GM21528 (cell line): ENCODE measurements at regions not wholly inside any gene's neighbourhood (a gene's known extent, or its start where the extent isn't known, plus 50 kb on each side); places are given as distances from the start of the nearest gene placed in this dataset.

ENCODE experiments used
- ATAC-seq: cut with Tn5 transposase; IDR thresholded peaks from one replicate; pipeline ENCODE4 v1.9.1; 2021; ENCODE audit warnings: mild to moderate bottlenecking, moderate library complexity; ENCODE audit not compliant: unreplicated experiment, low FRiP score

DNA sequence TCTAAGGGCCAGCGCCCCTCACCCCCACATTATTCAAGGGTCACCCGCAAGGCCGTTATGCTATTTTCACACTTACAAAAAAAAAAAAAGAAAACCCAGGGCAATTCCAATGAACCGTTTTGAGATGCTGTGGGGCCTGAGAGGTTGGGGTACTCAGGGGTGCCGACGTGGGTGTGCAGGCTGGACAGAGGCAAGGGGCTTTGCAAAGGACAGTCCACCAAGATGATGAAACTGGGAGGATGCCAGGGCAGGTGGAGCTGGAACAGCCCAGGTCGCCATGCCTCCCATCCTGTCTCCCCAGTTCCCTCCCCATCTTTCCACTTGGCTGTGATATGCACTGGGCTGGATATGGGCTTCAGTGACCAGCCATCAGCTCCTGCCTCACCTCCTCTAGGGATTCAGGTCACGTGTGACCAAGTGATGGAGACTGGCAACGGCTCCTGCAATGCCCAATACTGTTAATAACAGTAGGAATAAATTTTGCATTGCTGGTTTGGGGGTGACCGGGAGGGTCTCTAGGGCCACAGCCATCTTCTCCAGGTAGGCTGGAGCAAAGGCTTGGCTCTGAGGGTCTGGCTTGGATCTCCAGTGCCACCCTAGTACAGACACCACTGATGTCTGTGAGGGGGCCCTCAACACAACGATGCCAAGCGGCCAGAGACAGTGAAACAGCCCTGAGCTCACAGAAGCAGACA lies 151.3 kb upstream of the TNRC6C start:
- no peak for ATAC-seq

GRCh38 chr17:77807746-77808441 lies 150.6 kb upstream of the TNRC6C start:
- no peak for ATAC-seq

DNA sequence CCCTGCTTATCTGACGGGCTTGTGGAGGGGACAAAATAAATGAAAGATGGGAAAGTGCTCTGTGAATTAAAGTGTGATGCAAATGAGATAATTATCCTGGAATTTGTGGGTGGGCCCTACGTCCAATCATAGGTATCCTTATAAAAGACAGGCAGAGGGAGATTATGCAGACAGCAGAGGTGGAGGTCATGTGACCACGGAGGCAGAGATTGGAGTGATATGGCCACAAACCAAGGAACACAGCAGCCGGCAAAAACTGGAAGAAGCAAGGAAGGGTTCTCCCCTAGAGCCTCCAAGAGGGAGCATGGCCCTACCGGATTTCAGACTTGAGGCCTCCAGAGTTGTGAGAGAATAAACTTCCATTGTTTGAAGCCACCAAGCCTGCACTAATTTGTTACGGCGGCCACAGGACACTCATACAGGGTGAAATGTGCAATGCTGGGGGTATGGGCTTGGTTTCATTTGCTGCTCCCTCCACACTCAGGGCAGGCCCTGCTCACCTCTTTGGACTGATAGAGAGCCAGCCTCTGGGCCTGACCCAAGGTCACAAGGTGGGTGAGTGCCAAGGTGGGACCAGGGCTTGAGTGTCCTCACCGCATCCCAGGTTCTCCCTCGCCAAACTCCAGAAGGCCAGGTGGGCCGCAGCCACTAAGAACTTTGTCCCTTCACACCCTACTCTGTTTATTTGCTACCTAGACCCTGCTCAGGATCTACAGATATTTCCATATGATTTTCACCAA lies 149.6 kb upstream of the TNRC6C start:
- no peak for ATAC-seq

- ATAC-seq: no peak
Observed at GRCh38 chr17:77809814-77810213, 148.7 kb upstream of the TNRC6C start.

DNA sequence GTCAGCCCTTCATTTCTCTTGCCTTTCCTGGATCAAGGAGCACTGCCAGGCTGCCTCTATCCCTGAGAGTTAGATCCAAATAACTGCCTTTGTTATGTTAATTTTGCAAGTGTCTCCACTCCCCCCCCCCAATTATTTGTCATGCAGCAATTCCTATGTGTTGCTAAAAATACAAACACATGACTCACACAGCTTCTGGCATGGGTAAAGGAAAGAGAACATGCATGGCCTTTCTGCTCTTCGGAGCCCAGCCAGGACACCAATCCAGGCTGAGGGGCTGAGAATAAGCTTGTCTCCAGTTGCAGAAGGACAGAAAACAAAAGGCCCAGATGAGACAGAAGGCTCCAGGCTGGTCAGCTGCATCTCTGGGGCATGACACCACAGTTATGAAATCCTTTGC lies 148.0 kb upstream of the TNRC6C start:
- ATAC-seq: no peak

- ATAC-seq: no peak
Observed at GRCh38 chr17:77811521-77811920, 147.0 kb upstream of the TNRC6C start.

DNA sequence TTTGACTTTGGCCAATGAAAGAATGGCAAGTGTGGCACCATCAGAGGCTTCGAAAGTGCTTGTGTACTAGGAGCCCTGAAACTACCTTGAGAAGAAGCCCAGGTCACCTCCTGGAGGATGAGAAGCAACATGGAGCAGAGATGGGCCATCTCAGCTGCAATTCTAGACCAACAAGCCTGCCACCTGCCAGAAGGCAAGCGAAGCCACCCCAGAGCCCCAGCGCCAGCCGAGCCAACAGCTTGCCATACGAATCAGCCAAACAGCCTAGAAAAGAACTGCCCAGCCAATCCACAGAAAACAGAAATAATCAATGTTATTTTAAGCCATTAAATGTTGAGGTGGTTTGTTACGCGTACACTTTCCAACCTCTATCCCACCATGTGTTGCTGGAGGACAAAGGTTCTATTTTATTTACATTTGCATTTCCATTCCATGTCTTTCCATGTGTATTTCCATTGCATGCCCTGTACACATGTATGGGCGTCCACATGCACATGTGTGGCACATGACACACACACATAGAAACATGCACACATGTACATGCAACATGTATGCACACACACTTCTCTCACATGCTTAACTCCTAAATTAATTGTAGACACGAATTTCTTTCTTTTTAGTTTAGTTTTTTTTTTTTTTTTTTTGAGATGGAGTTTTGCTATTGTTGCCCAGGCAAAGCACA lies 144.3 kb upstream of the TNRC6C start:
- no peak for ATAC-seq

DNA sequence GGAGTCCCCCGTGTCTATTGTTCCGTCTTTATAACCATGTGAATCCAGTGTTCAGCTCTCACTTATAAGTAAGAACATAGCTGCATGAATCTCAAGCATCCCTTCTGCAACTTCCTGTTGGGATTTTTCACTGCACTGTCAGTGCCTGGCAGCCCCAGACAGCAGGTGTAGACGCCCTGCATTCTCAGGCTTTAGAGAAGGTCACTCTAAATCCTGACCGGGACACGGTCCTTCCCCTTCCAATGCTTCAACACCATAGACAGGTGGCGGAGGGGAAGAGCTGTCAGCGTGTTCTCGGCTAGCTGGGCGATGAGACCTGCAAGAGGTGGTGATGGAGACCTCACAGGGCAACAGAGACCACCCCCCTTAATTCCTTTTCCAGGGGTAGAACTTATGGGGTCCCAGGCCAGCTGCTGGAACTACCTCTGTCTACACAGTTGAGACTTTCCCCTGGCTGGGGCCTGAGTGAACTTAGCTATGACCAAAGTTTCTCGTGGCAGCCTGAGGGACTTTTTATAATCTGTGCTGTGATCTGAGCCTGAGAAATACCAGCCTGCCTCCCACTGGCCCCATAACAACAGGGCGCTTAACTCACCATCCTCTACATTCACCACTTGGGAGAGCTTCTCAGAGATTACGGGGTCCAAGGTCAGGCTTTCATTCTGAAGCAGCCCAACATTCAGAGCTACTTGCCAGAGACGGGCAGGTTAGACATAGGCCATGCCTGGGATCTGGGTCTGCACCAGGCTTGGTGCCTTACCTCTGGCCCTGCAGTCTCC lies 143.2 kb upstream of the TNRC6C start:
- ATAC-seq: no peak

GRCh38 chr17:77817953-77818352 lies 140.6 kb upstream of the TNRC6C start:
- no peak for ATAC-seq

GRCh38 chr17:77819497-77819896 lies 139.0 kb upstream of the TNRC6C start:
- no peak for ATAC-seq

- no peak for ATAC-seq
Observed at GRCh38 chr17:77821114-77821513, 137.4 kb upstream of the TNRC6C start.

DNA sequence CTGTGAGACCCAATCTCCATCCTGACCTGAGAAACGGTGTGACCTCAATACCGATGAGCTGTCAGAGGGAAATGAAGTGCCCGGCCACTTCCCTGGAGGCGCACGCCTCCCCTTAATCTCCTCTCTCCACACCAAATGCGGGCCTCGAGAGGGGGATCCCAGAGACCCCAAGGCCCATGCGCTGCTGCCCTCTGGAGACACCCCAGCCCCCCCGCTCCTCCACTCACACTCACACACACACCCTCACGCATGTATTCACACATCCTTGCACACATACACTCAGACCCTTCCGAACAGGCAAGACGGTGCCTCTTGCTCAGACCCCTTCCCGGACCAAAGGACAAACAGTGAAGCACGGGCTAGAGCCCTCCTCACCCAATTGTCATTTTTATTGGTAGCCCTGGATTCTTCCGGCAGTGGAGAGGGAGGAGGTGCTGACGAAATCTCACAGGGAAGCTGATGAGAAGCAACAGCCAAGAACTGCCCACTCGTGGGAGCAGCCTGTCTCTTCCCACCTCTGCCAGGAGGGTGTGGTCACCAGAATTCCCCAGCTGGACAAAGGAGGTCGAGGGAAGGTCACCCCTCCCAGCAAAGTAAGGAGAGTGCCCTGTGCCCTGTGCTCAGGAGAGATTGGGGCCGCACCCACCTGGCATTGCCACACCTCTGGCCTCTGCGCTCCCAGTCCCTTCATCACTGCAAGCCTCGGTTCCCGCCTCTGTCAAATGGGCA lies 136.0 kb upstream of the TNRC6C start:
- no peak for ATAC-seq

DNA sequence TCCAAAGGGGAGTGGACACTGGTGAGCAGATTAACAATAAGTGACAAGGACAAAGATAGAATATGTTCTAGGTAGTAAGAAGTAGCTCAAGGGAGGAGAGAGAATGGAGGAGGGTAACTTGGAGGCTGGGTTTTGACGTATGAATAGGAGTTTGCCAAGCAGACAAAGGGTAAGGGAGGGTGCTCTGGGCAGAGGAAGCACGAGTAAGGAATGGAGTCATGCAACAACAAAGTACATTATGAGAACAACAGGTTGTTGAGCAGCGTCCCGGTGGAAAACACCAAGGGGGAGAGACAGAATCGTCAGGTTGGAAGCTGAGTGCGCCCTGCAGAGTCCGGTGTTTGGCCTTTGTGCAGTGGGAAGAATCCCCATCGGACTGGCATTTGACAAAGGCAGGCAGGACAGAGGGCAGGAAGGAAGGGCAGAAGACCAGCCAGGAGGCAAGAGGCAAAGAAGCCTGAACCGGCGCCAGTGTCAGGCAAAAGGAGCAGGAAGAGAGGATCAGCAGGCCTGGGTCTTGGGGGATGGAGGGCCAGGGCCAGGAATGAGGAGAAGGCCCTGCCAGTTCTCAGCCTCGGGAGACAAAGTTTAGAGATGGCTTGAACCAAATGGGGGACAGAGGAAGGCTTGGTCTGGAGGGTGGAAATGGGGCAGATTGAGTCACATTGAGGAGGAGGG lies 134.3 kb upstream of the TNRC6C start:
- no peak for ATAC-seq

- no peak for ATAC-seq
Observed at GRCh38 chr17:77824780-77825280, 133.7 kb upstream of the TNRC6C start.

GRCh38 chr17:77825621-77826020 lies 132.9 kb upstream of the TNRC6C start:
- no peak for ATAC-seq

DNA sequence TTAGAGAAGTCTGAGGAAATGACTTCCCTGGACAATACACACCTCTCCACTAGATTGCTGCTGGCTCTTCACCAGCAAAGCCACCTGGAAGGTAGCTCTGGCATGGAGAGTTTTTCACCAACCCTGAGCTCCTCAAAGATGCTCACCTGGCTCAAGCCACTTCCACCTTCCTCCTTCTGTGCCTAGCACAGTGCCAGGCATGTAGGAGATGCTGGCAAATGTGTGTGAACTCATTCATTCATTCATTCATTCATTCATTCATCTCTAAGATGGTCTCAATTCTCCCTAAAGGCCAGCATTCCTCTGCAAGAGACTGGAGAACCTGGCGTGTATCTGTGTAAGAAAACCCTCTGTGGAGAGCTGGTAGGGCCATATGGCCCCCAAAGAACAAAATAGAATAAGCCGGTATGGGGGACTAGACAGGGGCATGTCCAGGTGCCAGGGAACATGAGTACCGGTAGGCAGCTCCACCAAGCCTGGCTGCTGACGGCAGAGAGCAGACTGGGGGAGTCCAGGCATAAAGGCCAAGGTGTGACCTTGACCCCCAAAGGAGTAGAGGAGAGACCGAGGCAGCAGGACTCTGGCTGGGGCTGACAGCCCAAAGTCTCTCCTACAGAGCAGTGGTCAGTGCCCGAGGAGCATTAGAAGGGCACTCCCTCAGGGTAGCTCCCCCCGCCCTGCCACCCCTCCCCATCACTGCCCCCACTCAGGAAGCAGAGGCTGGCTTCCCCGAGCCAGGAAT lies 132.2 kb upstream of the TNRC6C start:
- no peak for ATAC-seq

DNA sequence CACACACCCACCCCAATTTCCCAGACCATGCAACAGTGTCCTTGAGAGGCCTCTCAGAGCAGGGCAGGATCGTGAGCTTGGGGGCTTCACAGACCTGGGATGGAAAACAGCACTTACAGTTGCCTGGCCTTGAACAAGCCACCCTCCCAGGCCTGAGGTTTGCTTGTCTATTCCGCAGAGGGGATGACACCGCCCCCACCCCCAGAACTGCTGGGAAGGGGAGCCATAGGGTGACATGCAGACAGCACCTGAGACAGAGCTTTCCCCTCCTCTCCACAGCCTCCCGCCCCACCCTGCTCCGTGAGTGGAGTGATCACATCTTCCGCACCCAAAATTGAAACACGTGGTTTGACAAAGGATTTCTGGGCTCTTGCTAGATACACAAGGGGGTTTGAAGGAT lies 131.5 kb upstream of the TNRC6C start:
- ATAC-seq: no peak

DNA sequence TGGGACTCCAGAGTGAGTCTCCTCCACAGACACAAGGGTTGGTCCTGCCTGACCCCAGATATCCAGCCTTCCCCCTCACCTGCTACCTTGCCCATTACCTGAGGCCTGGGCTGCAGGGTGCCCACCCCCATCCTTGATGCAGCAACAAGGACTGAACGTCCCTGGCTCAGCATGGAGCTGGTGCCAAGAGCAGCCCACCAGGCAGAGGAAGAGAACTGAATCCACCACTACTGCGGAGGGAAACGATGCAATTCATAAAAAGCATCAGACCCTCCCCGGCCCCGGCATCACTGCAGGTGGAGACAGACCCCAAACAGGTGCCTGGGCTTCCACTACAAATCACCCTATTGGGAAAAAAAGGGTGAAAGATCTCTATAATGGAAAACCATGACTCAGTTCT lies 131.0 kb upstream of the TNRC6C start:
- ATAC-seq: no peak
